Body of pancreas (tissue), 4 donors: ENCODE measurements at regions not wholly inside any gene's neighbourhood (a gene's known extent, or its start where the extent isn't known, plus 50 kb on each side); places are given as distances from the start of the nearest gene placed in this dataset.

Source experiments
- CTCF ChIP-seq, 7 experiments: fragments of 450-650 bp in 4 of 7; fragments of 200-600 bp in 3 of 7; sonication (generic) in 3 of 7; IDR thresholded peaks; one replicate each; pipeline ENCODE4 v1.5.1; 2016 to 2019; ENCODE audit warnings: antibody characterized with exemption in 7 of 7
- POLR2A ChIP-seq, 3 donors: fragments of 450-650 bp; IDR thresholded peaks; one replicate each; pipeline ENCODE4 v1.6.1; 2016; ENCODE audit warnings: antibody characterized with exemption in 3 of 3, mild to moderate bottlenecking in 2 of 3

GRCh38 chr2:52128081-52128480 lies 1096.1 kb upstream of the NRXN1 start:
- no peak for TF ChIP-seq CTCF (IDR thresholded peaks at IDR 0.05)
- TF ChIP-seq POLR2A (IDR thresholded peaks at IDR 0.05) = no peak
